PC-3 (cell line): ENCODE measurements at regions not wholly inside any gene's neighbourhood (a gene's known extent, or its start where the extent isn't known, plus 50 kb on each side); places are given as distances from the start of the nearest gene placed in this dataset.

Experiments used
- EZH2 ChIP-seq: fragments of 300-600 bp; sonication (generic); IDR thresholded peaks from one replicate; pipeline ENCODE4 v1.6.1; 2017; ENCODE audit warnings: antibody characterized with exemption, mild to moderate bottlenecking, low read length; ENCODE audit not compliant: unreplicated experiment
- TF ChIP-seq, protein P1 (sequence below): fragments of 300-600 bp; sonication (generic); conservative IDR thresholded peaks from 2 replicates; pipeline ENCODE4 v1.5.1; 2017; ENCODE audit warnings: antibody characterized with exemption, low read depth, mild to moderate bottlenecking, low read length

DNA sequence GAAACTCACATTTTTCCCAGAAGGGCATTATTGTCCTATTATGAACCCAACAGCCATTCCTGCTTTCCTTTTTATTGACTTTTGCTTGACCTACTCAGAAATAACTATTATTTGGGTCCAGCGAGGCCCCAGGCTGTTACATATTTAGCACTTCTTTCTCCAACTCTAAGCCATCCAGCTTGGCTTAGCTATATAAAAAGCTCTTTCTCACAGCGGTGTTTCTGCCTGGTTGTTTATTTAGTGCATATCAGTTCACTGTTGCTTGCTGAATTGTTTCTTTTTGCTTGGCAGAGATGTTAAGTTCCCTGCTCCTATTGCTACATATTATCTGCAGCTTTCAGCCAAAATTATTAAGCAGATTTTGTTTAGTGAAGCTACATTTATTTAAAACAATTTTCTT is 1156.8 kb upstream of the SEMA6A start:
- TF ChIP-seq, protein P1, sequence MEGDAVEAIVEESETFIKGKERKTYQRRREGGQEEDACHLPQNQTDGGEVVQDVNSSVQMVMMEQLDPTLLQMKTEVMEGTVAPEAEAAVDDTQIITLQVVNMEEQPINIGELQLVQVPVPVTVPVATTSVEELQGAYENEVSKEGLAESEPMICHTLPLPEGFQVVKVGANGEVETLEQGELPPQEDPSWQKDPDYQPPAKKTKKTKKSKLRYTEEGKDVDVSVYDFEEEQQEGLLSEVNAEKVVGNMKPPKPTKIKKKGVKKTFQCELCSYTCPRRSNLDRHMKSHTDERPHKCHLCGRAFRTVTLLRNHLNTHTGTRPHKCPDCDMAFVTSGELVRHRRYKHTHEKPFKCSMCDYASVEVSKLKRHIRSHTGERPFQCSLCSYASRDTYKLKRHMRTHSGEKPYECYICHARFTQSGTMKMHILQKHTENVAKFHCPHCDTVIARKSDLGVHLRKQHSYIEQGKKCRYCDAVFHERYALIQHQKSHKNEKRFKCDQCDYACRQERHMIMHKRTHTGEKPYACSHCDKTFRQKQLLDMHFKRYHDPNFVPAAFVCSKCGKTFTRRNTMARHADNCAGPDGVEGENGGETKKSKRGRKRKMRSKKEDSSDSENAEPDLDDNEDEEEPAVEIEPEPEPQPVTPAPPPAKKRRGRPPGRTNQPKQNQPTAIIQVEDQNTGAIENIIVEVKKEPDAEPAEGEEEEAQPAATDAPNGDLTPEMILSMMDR, result no peak
- TF ChIP-seq EZH2, result no peak
